DOHH2 (cell line): ENCODE measurements at regions not wholly inside any gene's neighbourhood (a gene's known extent, or its start where the extent isn't known, plus 50 kb on each side); places are given as distances from the start of the nearest gene placed in this dataset.
"Not testable (repeated sequence)": the region's sequence is repeated elsewhere in the genome, so short reads cannot be mapped to it uniquely, and the experiment has no call there.

Source experiments
- H3F3A ChIP-seq: fragments of 200-600 bp; sonication (generic), shearing (Covaris generic); 2 replicates; pipeline ENCODE4 v1.6.0; 2016; ENCODE audit warnings: antibody characterized with exemption, mild to moderate bottlenecking; ENCODE audit not compliant: control insufficient read depth, insufficient read depth
- H3K27ac ChIP-seq: fragments of 200-600 bp; sonication (generic); 2 replicates; pipeline ENCODE4 v1.5.1; 2014; ENCODE audit warnings: low read depth, mild to moderate bottlenecking, low read length, moderate library complexity
- H3K27me3 ChIP-seq: fragments of 200-600 bp; sonication (generic); 2 replicates; pipeline ENCODE4 v1.6.1; 2014; ENCODE audit warnings: mild to moderate bottlenecking, low read length, mixed read lengths; ENCODE audit not compliant: control insufficient read depth
- H3K36me3 ChIP-seq: fragments of 200-600 bp; sonication (generic); 2 replicates; pipeline ENCODE4 v1.6.1; 2014; ENCODE audit warnings: mild to moderate bottlenecking, low read length, moderate library complexity, mixed read lengths; ENCODE audit not compliant: control insufficient read depth
- H3K4me1 ChIP-seq: fragments of 200-600 bp; sonication (generic); 2 replicates; pipeline ENCODE4 v1.6.1; 2014; ENCODE audit warnings: mild to moderate bottlenecking, low read length, mixed read lengths; ENCODE audit not compliant: control insufficient read depth
- H3K4me2 ChIP-seq: fragments of 200-600 bp; sonication (generic); 2 replicates; pipeline ENCODE4 v1.6.0; 2014; ENCODE audit warnings: mild to moderate bottlenecking, low read length, moderate library complexity
- H3K4me3 ChIP-seq: fragments of 200-600 bp; sonication (generic); 2 replicates; pipeline ENCODE4 v1.5.1; 2014; ENCODE audit warnings: mild to moderate bottlenecking, low read length, mixed read lengths
- H3K79me2 ChIP-seq: fragments of 200-600 bp; sonication (generic); 2 replicates; pipeline ENCODE4 v1.6.1; 2014; ENCODE audit warnings: mild to moderate bottlenecking, low read length, mixed read lengths; ENCODE audit not compliant: control insufficient read depth
- H3K9me2 ChIP-seq: fragments of 200-600 bp; sonication (generic); replicated peaks from 2 replicates; pipeline ENCODE4 v1.6.1; 2014; ENCODE audit warnings: mild to moderate bottlenecking, low read length, mixed read lengths; ENCODE audit not compliant: control insufficient read depth
- H3K9me3 ChIP-seq: fragments of 200-600 bp; sonication (generic); 2 replicates; pipeline ENCODE4 v1.6.1; 2014; ENCODE audit warnings: antibody characterized with exemption, low read length, mixed read lengths; ENCODE audit not compliant: control insufficient read depth, insufficient read depth
- H4K20me1 ChIP-seq: fragments of 200-600 bp; sonication (generic); 2 replicates; pipeline ENCODE4 v1.6.0; 2014; ENCODE audit warnings: low read depth, mild to moderate bottlenecking, antibody characterized with exemption, low read length, moderate library complexity; ENCODE audit not compliant: control insufficient read depth, insufficient read depth
- CTCF ChIP-seq: fragments of 200-600 bp; sonication (generic); IDR thresholded peaks from one replicate; pipeline ENCODE4 v1.5.1; 2014; ENCODE audit warnings: antibody characterized with exemption, mild to moderate bottlenecking, low read depth, low read length; ENCODE audit not compliant: poor library complexity, severe bottlenecking
- EZH2phosphoT487 ChIP-seq: fragments of 200-600 bp; sonication (generic); IDR thresholded peaks from 2 replicates; pipeline ENCODE4 v1.6.1; 2017; ENCODE audit warnings: borderline replicate concordance, mild to moderate bottlenecking, antibody characterized with exemption, low read length, moderate library complexity, mixed read lengths

GRCh38 chr12:107207931-107208525 lies 114.7 kb upstream of the CRY1 start:
- no peaks in the 10 kb centered on the region for H3K79me2 ChIP-seq
- H3F3A ChIP-seq: no peaks in the 10 kb centered on the region
- H3K9me3 ChIP-seq: no peaks in the 10 kb centered on the region
- no peaks in the 10 kb centered on the region for H3K36me3 ChIP-seq
- H3K27me3 ChIP-seq: no peaks in the 10 kb centered on the region
- H3K27ac ChIP-seq: no peak overlapping the region
- H3K4me1 ChIP-seq: no peaks in the 10 kb centered on the region
- no peaks in the 10 kb centered on the region for H3K9me2 ChIP-seq
- H4K20me1 ChIP-seq: no peaks in the 10 kb centered on the region
- H3K4me3 ChIP-seq: no peak overlapping the region
- TF ChIP-seq CTCF: no peak
- no peak for TF ChIP-seq EZH2phosphoT487
- H3K4me2 ChIP-seq: no peak overlapping the region

GRCh38 chr12:107209700-107210099 lies 116.4 kb upstream of the CRY1 start:
- not testable (repeated sequence) for H3F3A ChIP-seq, H3K27me3 ChIP-seq, H3K36me3 ChIP-seq, H3K27ac ChIP-seq, H4K20me1 ChIP-seq, H3K4me3 ChIP-seq, H3K9me3 ChIP-seq, H3K4me1 ChIP-seq, H3K79me2 ChIP-seq, H3K4me2 ChIP-seq, H3K9me2 ChIP-seq

GRCh38 chr12:107214373-107214773 lies 121.0 kb upstream of the CRY1 start:
- H3K27ac ChIP-seq, H3K9me3 ChIP-seq, H3K4me2 ChIP-seq: not testable (repeated sequence)

GRCh38 chr12:107216411-107216810 lies 123.1 kb upstream of the CRY1 start:
- H3K79me2 ChIP-seq, H3K4me3 ChIP-seq, H3F3A ChIP-seq, H3K27ac ChIP-seq, H4K20me1 ChIP-seq, H3K4me2 ChIP-seq, H3K4me1 ChIP-seq, H3K9me2 ChIP-seq, H3K9me3 ChIP-seq, H3K27me3 ChIP-seq, H3K36me3 ChIP-seq: not testable (repeated sequence)

More at GRCh38 chr12:107214373-107214773, 121.0 kb upstream of the CRY1 start:
- not testable (repeated sequence) for H3K79me2 ChIP-seq, H3K4me1 ChIP-seq, H4K20me1 ChIP-seq, H3F3A ChIP-seq, H3K36me3 ChIP-seq, H3K4me3 ChIP-seq, H3K27me3 ChIP-seq, H3K9me2 ChIP-seq

GRCh38 chr12:107219301-107219700 lies 126.0 kb upstream of the CRY1 start:
- no peak overlapping the region for H3K4me2 ChIP-seq
- no peaks in the 10 kb centered on the region for H3F3A ChIP-seq
- H3K4me3 ChIP-seq: no peak overlapping the region
- no peaks in the 10 kb centered on the region for H3K36me3 ChIP-seq
- H3K27ac ChIP-seq: no peak overlapping the region
- H3K27me3 ChIP-seq: no peaks in the 10 kb centered on the region
- H3K79me2 ChIP-seq: no peaks in the 10 kb centered on the region
- H3K9me2 ChIP-seq: no peaks in the 10 kb centered on the region
- TF ChIP-seq EZH2phosphoT487: no peak
- no peak for TF ChIP-seq CTCF
- no peaks in the 10 kb centered on the region for H3K4me1 ChIP-seq
- H3K9me3 ChIP-seq: no peaks in the 10 kb centered on the region
- H4K20me1 ChIP-seq: no peaks in the 10 kb centered on the region
